Left renal cortex interstitium (tissue), 4 donors: ENCODE measurements at regions not wholly inside any gene's neighbourhood (a gene's known extent, or its start where the extent isn't known, plus 50 kb on each side); places are given as distances from the start of the nearest gene placed in this dataset.
A peak's percentile ranks its signal among the peaks of the same experiment; 100 is the strongest.
"Not testable (repeated sequence)": the region's sequence is repeated elsewhere in the genome, so short reads cannot be mapped to it uniquely, and the experiment has no call there.

Experiments
- DNase-seq, 4 donors: peaks; one replicate each; pipeline ENCODE4 v3.0.0-alpha.2; 2013; ENCODE audit warnings: low read depth in 4 of 4, low spot score in 2 of 4, missing footprints in 1 of 4

DNA sequence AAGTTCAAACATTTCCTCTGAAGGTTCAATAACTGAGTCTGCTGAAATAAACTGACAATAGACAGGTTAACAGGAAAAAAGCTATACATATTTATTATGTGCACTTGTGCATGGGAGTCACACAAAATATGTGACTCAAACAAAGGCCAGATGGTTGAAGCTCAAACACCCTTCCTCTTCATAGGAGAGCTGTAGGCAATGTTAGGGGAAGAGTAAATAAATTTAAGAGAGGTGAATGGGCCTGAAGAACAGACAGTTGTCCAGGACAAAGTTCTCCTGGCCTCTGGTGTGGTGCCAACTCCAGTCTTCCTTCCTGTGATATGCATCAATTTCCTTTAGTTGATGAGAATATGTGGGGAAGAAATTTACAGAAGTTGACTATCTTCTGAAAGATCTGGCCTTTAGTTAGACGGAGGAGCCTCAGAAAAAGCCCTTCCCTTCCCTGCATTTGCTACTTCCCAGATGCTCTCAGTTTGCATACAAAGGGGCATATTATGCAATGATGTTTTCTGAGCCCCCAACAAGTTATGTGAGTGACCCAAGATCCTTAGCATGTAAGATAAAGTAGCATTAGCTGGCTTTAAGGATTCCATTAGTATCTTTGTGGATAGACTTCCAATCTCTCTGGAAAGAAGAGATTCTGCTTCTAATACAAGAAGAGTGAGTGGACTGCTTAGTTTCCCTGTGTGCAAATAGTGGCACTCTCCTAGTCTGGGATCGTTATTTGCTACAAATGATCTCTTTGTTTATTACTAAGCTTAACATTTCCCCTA lies 96.4 kb upstream of the IGSF10 start:
- DNase-seq: no peak

DNA sequence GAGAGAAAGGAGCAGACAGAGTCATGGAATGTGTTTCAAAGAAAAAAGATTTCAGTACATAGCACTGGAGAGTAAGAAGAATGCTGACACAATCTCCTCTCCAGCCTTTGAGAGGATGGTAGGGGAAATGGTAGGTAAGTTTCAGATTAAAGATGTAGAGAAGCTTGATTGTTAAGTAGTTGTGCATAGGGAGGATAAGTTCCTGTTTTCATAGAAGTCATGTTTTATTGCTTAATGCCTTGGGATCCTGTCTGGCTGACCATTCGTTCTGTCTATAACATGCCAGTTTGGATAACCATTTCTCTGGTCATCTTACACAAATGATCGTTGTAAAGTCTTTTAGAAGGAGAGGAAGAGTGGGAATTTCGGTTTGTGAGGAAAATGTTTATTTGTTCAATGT lies 95.7 kb upstream of the IGSF10 start:
- DNase-seq: no peak

DNA sequence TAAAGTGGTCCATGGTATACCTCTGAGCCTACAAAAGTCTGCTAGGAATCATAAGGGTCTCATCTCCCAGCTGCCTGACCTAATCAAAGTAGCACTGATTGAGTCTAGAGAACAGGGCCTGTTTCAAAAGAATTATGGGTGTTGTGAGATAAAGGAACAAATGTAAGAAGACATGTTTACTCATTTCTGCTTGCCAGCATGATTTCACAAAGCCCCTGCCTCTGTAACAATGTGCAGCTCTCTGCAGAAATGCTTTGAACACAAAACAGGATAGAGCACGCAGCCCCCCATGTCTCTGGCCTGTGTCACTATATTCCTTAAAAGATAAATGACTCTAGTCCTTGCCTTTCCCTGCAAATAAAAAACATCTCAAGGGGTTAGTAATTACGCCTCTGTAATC lies 94.7 kb upstream of the IGSF10 start:
- no peak for DNase-seq

DNA sequence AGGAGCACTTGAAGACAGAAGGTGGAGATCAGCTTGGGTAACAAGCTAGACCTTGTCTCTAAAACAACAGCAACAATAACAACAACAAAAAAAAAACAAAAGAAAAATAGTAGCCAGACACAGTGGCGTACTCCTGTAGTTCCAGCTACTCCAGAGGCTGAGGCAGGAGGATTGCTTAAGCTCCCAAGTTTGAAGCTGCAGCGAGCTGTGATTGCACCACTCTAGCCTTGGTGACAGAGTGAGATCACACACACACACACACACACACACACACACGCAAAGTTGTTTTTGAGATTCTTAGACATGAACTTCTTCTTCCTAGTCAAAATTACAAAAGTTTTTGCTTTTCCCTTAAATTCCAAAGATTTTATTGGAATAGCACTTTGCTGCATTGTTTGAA lies 93.0 kb upstream of the IGSF10 start:
- no peak for DNase-seq

DNA sequence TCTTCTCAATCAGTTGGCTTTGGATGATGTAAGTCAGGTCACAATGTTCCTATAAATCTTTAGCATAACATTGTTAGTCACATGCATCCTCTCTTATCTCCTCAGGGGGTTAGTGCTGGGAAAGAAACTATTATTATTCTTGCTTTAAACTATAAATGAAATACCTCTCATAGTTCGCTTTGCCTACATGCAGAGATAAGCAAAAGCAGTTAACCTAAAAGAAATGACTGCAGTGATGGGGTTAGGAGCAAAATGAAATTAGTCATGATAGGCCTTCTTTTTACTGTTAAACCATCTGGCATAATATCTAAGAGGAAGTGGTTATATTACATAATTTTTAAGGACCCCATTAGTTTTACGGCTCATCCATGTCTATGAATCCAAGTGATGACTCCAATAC lies 91.7 kb upstream of the IGSF10 start:
- no peak for DNase-seq

DNA sequence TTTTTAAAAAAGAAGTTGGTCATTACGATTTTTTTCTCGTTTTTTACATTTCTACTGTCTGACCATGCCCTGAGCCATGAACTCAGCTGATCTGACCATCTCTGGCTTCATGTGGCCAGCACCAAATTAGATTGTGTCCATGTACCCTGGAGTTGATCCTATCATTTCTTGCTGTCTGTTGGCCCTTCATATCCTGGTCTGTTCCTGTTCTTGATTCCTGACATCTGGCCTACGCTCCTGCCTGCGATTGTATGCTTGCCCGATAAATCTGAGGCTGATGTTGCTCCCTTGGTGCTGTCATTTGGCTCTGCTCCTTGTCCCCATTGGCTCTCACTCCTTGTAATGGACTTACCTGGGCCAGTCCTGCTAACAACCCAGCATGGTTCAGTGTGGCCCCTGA lies 89.8 kb upstream of the IGSF10 start:
- no peak for DNase-seq

DNA sequence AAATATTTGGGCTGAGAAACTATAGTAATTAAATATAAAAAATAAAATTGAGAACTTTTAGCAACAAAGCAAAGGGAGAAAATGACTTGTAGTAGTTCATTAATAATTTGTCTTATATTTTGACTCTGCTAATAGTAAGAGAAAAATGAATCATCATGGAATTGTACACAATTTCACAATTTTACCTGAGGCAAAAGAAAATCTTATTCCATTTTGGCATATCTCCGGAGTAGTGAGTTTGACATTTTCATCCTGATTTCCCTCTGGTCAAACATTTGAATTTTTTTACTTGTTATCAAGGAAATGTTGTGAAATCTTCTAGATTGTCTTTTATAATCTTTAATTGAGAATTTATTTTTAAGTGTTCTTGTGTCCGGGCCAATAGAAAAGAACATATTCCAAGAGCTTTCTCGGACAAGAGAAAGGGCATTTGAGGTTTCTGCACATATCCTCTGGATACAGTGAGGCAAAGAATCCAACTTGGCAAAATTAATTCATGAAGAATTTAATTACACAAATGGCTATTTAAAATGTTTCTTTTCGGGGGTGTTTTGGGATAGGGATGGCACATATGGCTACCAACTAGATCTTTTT lies 89.3 kb upstream of the IGSF10 start:
- DNase-seq: no peak

DNA sequence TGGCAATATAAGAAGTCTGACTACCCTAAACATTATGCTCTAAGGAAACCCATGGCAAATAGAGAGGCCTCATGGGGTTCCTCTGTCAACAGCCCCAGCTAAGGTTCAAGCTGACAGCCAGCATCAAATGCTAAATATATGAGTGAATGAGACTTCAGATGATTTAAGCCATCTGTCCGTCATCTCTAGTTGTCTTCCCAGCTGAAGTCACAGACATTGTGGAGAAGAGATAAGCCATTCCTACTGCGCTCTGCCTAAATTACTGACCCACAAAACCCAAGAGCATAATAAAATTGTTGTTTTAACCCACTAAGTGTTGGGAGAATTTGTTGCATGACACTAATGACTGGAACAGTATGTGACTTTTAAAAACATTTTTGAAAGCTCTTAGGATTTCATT lies 87.3 kb upstream of the IGSF10 start:
- DNase-seq: no peak

DNA sequence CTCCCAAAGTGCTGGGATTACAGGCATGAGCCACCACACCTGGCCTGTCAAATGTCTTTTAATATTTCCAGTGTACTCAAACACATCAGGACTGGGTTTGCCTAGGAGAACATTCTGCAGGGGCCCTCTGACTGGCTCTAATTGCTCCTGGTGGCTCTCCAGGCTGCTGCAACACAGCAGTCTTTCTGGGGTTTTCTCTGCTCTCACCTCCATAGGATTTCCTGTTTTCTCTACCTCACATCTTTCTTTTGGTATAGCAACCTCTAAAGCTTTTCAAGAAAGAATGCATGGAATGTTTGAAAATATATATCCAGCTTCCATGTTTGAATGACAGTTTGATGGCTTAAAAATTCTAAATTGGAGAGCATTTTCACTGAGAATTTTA lies 83.3 kb upstream of the IGSF10 start:
- DNase-seq: no peak

DNA sequence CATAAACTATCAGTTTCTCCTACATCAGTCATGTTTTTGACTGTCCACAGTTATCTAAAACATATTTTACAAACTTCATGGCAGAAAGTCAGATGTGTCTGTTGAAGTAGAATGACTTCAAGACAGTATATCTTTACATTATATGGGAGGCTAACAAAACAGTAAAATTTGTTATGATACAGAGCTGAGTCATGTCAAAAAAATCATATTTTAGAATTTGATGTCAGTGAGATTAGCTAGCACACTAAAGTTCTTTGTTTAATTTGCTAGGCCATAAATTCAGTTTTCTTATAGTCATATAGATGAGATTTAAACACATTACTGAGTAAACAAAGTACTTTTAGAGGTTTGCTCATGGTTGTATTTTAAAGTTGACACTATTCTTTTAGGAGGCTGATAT lies 80.3 kb upstream of the IGSF10 start:
- no peak for DNase-seq

DNA sequence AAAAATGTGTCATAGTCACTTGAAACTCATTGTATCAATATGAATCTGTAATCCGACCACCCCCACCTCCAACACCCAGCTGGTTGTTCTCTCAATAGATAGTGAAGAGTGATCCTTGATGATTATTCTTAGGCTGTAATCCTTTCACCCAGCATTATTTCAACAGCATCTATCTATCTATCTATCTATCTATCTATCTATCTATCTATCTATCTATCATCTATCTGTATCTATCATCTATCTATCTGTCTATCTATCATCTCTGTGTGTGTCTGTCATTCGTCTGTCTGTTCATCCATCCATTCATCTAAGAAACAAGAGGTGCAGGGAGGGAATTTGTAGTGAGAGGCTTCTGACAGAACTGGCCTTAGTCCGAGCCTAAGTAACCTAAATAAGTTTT lies 78.7 kb upstream of the IGSF10 start:
- DNase-seq: no peak

DNA sequence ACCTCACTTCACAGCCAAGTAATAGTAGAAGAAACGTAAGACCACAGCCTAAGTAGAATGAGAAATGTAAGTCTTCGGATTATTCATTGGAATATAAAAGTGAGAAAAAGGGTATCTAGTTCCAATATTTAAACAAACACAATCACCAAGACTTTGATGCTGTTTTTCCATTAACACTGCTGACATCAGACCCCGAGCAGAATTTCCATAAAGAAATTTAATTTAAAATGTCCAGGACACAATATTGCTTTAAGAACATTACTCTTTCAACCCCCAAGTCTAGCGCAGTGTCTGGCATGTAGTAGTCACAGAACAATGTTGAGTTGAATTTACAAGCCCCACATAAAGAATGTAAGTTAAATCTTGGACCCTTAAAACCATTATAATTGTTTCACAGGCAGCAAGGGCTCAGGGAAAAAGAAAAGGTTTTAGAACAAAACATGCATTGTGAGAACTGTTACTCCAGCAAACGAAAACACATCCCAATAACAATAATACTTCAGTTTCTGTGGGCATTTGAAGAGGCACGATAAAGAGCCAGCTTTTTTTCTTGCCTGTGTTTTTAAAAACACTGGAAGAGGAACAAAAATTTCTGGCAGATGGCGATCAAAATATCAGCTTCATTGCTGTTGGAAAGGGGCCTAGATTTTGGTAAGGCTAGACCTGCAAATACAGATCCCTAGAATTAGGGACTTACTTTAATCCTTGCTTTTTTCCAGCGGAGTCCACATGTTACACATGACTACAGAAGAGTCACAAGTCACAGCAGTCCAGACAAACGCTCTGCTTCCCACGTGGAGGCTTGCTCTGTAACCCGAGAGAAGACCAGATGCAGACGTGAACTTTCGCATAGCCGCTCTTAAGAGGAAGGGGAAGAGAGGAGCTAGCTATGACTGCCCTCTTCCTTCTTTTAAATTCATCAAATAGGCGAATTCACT lies 77.9 kb upstream of the IGSF10 start:
- DNase-seq: peak in 1 of 4 donors; percentile 29

DNA sequence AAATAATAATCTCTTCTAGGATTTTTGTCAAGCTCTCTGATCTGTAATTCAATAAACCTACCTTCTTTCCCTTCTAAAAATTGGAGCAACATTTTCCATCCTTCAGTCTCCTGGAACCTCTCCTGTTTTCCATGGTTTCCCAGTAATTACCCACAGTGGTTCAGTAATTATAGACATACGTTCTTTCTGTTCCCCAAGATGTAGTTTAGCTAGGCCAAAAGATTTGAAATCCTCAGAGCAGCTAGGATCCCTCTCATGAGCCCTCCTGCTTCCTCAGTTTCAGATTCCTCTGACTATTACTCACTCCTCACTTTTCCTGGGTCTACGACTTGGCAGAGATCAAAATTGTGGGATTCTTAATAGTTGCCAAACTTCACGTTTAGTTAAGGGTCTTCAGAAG lies 76.9 kb upstream of the IGSF10 start:
- DNase-seq: no peak

DNA sequence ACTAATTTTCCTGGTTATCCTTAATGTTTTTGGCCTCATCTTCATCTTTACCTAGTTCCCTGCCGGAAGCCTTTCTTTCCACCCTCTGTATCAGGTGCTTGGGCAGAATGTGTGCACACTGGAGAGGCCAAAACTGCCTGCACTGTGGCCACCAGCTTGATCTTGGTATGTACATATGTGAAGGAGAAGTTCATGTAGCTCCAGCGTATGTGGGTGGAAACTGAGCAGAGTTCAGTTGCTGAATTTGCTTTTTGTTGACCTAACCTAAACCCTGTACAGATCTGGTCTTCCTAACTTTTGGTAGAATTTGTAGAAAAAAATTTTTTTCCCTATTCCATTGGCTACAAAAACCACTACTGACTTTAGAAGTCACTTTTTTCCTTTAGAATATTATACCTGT lies 65.9 kb upstream of the IGSF10 start:
- DNase-seq: no peak

DNA sequence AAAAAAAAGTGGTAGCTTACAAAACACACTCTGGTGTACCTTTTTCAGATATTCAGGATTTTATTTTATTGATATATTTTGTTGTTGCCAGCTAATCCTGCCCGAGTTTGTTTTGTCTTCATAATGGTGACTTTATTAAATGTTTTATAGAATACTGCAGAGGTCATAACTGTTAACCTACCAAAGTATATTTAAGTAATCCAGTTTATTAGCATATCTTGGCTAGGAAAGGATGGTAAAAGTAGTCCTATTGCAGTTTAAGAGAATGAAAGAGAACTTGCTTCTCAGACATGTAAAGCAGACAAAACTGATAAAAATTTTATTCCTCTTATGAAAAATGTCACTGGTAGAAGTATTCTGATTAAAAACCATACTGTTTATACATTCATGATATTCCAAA lies 59.2 kb upstream of the IGSF10 start:
- no peak for DNase-seq

DNA sequence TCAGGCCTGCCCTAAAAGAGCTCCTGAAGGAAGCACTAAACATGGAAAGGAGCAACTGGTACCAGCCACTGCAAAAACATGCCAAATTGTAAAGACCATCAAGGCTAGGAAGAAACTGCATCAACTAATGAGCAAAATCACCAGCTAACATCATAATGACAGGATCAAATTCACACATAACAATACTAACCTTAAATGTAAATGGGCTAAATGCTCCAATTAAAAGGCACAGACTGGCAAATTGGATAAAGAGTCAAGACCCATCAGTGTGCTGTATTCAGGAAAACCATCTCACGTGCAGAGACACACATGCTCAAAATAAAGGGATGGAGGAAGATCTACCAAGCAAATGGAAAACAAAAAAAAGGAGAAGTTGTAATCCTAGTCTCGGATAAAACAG lies 50.6 kb upstream of the IGSF10 start:
- not testable (repeated sequence) for DNase-seq
